ENCODE measurements at regions not wholly inside any gene's neighbourhood (a gene's known extent, or its start where the extent isn't known, plus 50 kb on each side); places are given as distances from the start of the nearest gene placed in this dataset.

DNA sequence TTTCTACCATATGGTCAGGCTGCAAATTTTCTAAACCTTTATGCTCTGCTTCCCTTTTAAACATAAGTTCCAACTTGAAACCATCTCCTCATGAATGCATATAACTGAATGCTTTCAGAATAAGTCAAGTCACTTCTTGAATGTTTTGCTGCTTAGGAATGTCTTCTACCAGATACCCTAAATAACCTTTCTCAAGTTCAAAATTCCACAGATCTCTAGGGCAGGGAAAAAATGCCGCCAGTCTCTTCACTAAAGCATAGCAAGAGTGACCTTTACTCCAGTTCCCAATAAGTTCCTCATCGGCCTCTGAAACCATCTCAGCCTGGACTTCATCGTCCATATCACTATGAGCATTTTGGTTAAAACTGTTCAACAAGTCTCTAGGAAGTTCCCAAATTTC is 1011.2 kb upstream of the CITED2 start:
- TF ChIP-seq, protein P1, sequence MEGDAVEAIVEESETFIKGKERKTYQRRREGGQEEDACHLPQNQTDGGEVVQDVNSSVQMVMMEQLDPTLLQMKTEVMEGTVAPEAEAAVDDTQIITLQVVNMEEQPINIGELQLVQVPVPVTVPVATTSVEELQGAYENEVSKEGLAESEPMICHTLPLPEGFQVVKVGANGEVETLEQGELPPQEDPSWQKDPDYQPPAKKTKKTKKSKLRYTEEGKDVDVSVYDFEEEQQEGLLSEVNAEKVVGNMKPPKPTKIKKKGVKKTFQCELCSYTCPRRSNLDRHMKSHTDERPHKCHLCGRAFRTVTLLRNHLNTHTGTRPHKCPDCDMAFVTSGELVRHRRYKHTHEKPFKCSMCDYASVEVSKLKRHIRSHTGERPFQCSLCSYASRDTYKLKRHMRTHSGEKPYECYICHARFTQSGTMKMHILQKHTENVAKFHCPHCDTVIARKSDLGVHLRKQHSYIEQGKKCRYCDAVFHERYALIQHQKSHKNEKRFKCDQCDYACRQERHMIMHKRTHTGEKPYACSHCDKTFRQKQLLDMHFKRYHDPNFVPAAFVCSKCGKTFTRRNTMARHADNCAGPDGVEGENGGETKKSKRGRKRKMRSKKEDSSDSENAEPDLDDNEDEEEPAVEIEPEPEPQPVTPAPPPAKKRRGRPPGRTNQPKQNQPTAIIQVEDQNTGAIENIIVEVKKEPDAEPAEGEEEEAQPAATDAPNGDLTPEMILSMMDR (IDR thresholded peaks at IDR 0.05; ENCODE audit: extremely low read depth, low read depth, low read length): no peak
- peaks cover 2% of the 10 kb centered on the region for H3K9me3 ChIP-seq (ENCODE audit: low read depth, low read length)
- no peaks in the 10 kb centered on the region for H3K36me3 ChIP-seq (ENCODE audit: insufficient read depth, low read length)
- no peak overlapping the region for H2AFZ ChIP-seq (ENCODE audit: low read length)
- no peak for DNase-seq (ENCODE audit: insufficient read length, low spot score, missing footprints)
- peaks cover 5% of the 10 kb centered on the region for H3K4me1 ChIP-seq (ENCODE audit: insufficient read depth, low read length)
- no peak overlapping the region for H3K27ac ChIP-seq (ENCODE audit: low read depth, low read length)
- H4K20me1 ChIP-seq (ENCODE audit: insufficient read depth, low read length): no peaks in the 10 kb centered on the region
- no peaks in the 10 kb centered on the region for H3K27me3 ChIP-seq (ENCODE audit: insufficient read depth, low read length)
- H3K79me2 ChIP-seq (ENCODE audit: insufficient read depth, low read length): no peaks in the 10 kb centered on the region
- H3K4me3 ChIP-seq (ENCODE audit: insufficient read depth, low read length): no peak overlapping the region
- no peak overlapping the region for H3K4me2 ChIP-seq (ENCODE audit: insufficient read depth, low read length)

DNA sequence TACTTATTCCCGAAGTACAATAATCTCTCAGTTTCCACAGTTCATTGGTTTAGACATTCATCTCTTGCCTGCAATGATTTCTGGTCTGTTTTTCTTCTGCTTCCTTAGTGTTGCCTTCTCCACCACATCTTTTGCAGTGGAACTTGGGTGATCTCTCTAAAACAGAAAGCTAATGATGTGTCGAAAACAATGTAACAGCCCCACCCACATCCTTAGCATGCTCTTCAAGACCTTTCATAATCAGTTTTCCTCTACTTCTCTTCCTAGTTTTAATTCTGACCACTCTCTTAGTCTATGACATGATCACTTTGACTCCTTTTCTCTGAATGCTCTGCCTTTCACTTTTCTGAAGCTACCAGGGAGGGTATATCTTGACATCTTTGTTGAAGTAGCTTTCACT is 1007.9 kb upstream of the CITED2 start:
- Histone ChIP-seq H3K4me2 (ENCODE audit: insufficient read depth, low read length) (no peak overlapping the region), H4K20me1 (ENCODE audit: insufficient read depth, low read length) (no peaks in the 10 kb centered on the region), H3K9me3 (ENCODE audit: low read depth, low read length) (peaks cover 2% of the 10 kb centered on the region), H3K79me2 (ENCODE audit: insufficient read depth, low read length) (no peaks in the 10 kb centered on the region), H3K36me3 (ENCODE audit: insufficient read depth, low read length) (no peaks in the 10 kb centered on the region), H3K27ac (ENCODE audit: low read depth, low read length) (no peak overlapping the region), H2AFZ (ENCODE audit: low read length) (peak overlapping the region; percentile 33), H3K4me1 (ENCODE audit: insufficient read depth, low read length) (peaks cover 12% of the 10 kb centered on the region), H3K27me3 (ENCODE audit: insufficient read depth, low read length) (no peaks in the 10 kb centered on the region), H3K4me3 (ENCODE audit: insufficient read depth, low read length) (no peak overlapping the region)
- no peak for DNase-seq (ENCODE audit: insufficient read length, low spot score, missing footprints)
- TF ChIP-seq, protein P1 (IDR thresholded peaks at IDR 0.05; ENCODE audit: extremely low read depth, low read depth, low read length): no peak

DNA sequence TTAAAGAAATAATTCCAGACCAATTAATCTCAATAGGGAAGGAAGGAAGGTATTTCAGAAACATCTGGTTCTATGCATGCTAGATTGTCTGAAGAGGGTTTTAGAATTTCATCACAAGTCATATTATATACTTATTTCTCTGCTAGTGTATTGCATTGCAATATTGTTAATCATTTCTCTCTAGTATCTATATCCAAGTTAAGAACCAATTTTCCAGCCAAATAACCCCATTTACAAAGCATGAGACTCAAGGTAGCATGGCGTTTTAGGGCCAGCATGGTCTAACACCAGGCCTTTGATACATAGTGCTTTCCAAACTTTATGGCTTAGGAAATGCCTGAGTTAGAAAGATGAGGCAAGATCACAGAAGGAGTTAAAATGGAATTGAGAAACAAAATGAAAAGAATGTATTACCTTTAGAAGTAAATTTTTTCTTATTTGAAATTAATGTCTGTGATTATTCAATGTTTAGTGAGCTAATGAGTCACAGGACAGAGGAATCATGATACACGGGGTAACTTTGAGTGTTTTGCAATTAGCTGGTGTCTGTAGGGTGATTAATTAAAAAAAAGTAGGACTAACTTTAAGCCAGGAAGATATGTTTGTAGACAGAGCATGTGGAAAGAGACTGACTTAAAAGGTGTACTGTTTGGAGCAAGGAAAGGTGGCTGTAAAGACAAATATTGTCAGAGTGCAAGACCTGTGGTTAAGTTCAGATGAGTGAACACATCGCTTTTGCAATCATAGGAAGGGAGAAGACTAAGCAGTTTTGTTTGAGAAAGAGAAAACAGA is 1006.2 kb upstream of the CITED2 start:
- Histone ChIP-seq H3K27me3 (ENCODE audit: insufficient read depth, low read length) (no peaks in the 10 kb centered on the region), H2AFZ (ENCODE audit: low read length) (peak overlapping the region; percentile 43), H4K20me1 (ENCODE audit: insufficient read depth, low read length) (no peaks in the 10 kb centered on the region), H3K79me2 (ENCODE audit: insufficient read depth, low read length) (no peaks in the 10 kb centered on the region), H3K4me1 (ENCODE audit: insufficient read depth, low read length) (peaks cover 12% of the 10 kb centered on the region), H3K4me2 (ENCODE audit: insufficient read depth, low read length) (no peak overlapping the region), H3K36me3 (ENCODE audit: insufficient read depth, low read length) (no peaks in the 10 kb centered on the region), H3K27ac (ENCODE audit: low read depth, low read length) (no peak overlapping the region), H3K4me3 (ENCODE audit: insufficient read depth, low read length) (no peak overlapping the region), H3K9me3 (ENCODE audit: low read depth, low read length) (peaks cover 2% of the 10 kb centered on the region)
- TF ChIP-seq, protein P1 (IDR thresholded peaks at IDR 0.05; ENCODE audit: extremely low read depth, low read depth, low read length): no peak
- no peak for DNase-seq (ENCODE audit: insufficient read length, low spot score, missing footprints)

DNA sequence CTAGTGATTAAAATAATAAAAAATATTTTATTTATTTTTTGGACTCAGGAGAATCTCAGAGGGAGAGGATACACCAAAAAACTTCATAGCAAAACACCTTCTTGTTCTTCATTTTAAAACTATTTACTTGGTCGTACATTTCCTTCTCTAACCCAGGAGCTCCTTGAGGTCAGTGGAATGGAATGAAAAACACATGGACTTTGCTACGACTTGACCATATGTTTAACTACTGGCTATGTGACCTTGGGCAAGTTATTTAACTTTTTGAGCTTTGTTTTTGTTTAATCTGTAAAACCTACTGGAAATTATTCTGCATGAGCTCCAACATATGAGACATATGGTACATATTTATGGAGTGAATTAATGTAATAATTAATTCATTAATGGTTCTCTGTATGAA is 1005.5 kb upstream of the CITED2 start:
- peaks cover 2% of the 10 kb centered on the region for H3K9me3 ChIP-seq (ENCODE audit: low read depth, low read length)
- H2AFZ ChIP-seq (ENCODE audit: low read length): no peak overlapping the region
- no peak overlapping the region for H3K27ac ChIP-seq (ENCODE audit: low read depth, low read length)
- no peak overlapping the region for H3K4me2 ChIP-seq (ENCODE audit: insufficient read depth, low read length)
- H3K27me3 ChIP-seq (ENCODE audit: insufficient read depth, low read length): no peaks in the 10 kb centered on the region
- no peaks in the 10 kb centered on the region for H3K79me2 ChIP-seq (ENCODE audit: insufficient read depth, low read length)
- no peak for DNase-seq (ENCODE audit: insufficient read length, low spot score, missing footprints)
- no peaks in the 10 kb centered on the region for H3K36me3 ChIP-seq (ENCODE audit: insufficient read depth, low read length)
- TF ChIP-seq, protein P1 (IDR thresholded peaks at IDR 0.05; ENCODE audit: extremely low read depth, low read depth, low read length): no peak
- no peak overlapping the region for H3K4me3 ChIP-seq (ENCODE audit: insufficient read depth, low read length)
- peaks cover 12% of the 10 kb centered on the region for H3K4me1 ChIP-seq (ENCODE audit: insufficient read depth, low read length)
- no peaks in the 10 kb centered on the region for H4K20me1 ChIP-seq (ENCODE audit: insufficient read depth, low read length)
